ENCODE measurements at regions not wholly inside any gene's neighbourhood (a gene's known extent, or its start where the extent isn't known, plus 50 kb on each side); places are given as distances from the start of the nearest gene placed in this dataset.

- DNase-seq, result no peak
Measured at GRCh38 chr3:148187296-148187695, 510.4 kb upstream of the AGTR1 start.

GRCh38 chr3:148190441-148190990 is 507.2 kb upstream of the AGTR1 start:
- DNase-seq, result no peak

GRCh38 chr3:148191966-148192365 is 505.7 kb upstream of the AGTR1 start:
- no peak for DNase-seq

GRCh38 chr3:148197061-148197460 is 500.6 kb upstream of the AGTR1 start:
- DNase-seq, result no peak

GRCh38 chr3:148202386-148202785 is 495.3 kb upstream of the AGTR1 start:
- no peak for DNase-seq

- DNase-seq, result no peak
Measured at GRCh38 chr3:148203297-148204010, 494.2 kb upstream of the AGTR1 start.

GRCh38 chr3:148204131-148204530 is 493.6 kb upstream of the AGTR1 start:
- no peak for DNase-seq

GRCh38 chr3:148205977-148206376 is 491.7 kb upstream of the AGTR1 start:
- DNase-seq, result no peak

GRCh38 chr3:148206446-148206845 is 491.3 kb upstream of the AGTR1 start:
- DNase-seq, result no peak

GRCh38 chr3:148208975-148209374 is 488.7 kb upstream of the AGTR1 start:
- no peak for DNase-seq

GRCh38 chr3:148211725-148212124 is 486.0 kb upstream of the AGTR1 start:
- DNase-seq, result no peak

- DNase-seq, result no peak
Measured at GRCh38 chr3:148214705-148215104, 483.0 kb upstream of the AGTR1 start.

GRCh38 chr3:148217317-148217716 is 480.4 kb upstream of the AGTR1 start:
- no peak for DNase-seq

GRCh38 chr3:148218222-148218621 is 479.5 kb upstream of the AGTR1 start:
- DNase-seq, result no peak

- DNase-seq, result no peak
Measured at GRCh38 chr3:148219999-148220398, 477.7 kb upstream of the AGTR1 start.

GRCh38 chr3:148221303-148221702 is 476.4 kb upstream of the AGTR1 start:
- no peak for DNase-seq

GRCh38 chr3:148223266-148223665 is 474.4 kb upstream of the AGTR1 start:
- no peak for DNase-seq

GRCh38 chr3:148226246-148226645 is 471.5 kb upstream of the AGTR1 start:
- no peak for DNase-seq

- no peak for DNase-seq
Measured at GRCh38 chr3:148227534-148227933, 470.2 kb upstream of the AGTR1 start.

GRCh38 chr3:148229107-148229506 is 468.6 kb upstream of the AGTR1 start:
- no peak for DNase-seq

- DNase-seq, result no peak
Measured at GRCh38 chr3:148230473-148230872, 467.2 kb upstream of the AGTR1 start.

- DNase-seq, result no peak
Measured at GRCh38 chr3:148232389-148232788, 465.3 kb upstream of the AGTR1 start.

- no peak for DNase-seq
Measured at GRCh38 chr3:148233403-148233802, 464.3 kb upstream of the AGTR1 start.

- no peak for DNase-seq
Measured at GRCh38 chr3:148234536-148234935, 463.2 kb upstream of the AGTR1 start.

GRCh38 chr3:148235566-148235965 is 462.1 kb upstream of the AGTR1 start:
- no peak for DNase-seq
